PC-3 (cell line): ENCODE measurements at regions not wholly inside any gene's neighbourhood (a gene's known extent, or its start where the extent isn't known, plus 50 kb on each side); places are given as distances from the start of the nearest gene placed in this dataset.
A peak's percentile ranks its signal among the peaks of the same experiment; 100 is the strongest.

Source experiments
- ATAC-seq: fragments of 200-7000 bp; cut with Tn5 transposase; 2 replicates; pipeline ENCODE4 v1.9.1; 2020; ENCODE audit warnings: mild to moderate bottlenecking, moderate library complexity
- BruUV-seq: library from RNA; stranded (reverse); fragments of 400-500 nt; replicated peaks from 2 replicates; lab custom pipeline; 2021; lab: Mats Ljungman, UMichigan
- CTCF ChIA-PET: fragments of 300-600 bp; sonication (Branson Sonifier 250); formaldehyde crosslinking; loops from one replicate; lab custom pipeline; 2022; ENCODE audit warnings: antibody characterized with exemption; lab: Charles Lee
- POLR2A ChIA-PET: fragments of 300-600 bp; sonication (Branson Sonifier 250); formaldehyde crosslinking; loops from one replicate; lab custom pipeline; 2022; ENCODE audit warnings: antibody characterized with exemption; ENCODE audit not compliant: unreplicated experiment; lab: Charles Lee
- DNase-seq: peaks from one replicate; pipeline ENCODE4 v3.0.0-alpha.2; 2015
- H2AFZ ChIP-seq: fragments of 300-600 bp; sonication (generic); 2 replicates; pipeline ENCODE4 v1.6.0; 2016; ENCODE audit warnings: antibody characterized with exemption, low read length
- H3F3A ChIP-seq: fragments of 300-600 bp; sonication (generic); one replicate; pipeline ENCODE4 v1.6.0; 2017; ENCODE audit warnings: antibody characterized with exemption, low read length, control low read depth, mild to moderate bottlenecking; ENCODE audit not compliant: unreplicated experiment
- H3K27ac ChIP-seq: fragments of 300-600 bp; sonication (generic); 2 replicates; pipeline ENCODE4 v1.5.1; 2016; ENCODE audit warnings: mild to moderate bottlenecking, low read length
- H3K27me3 ChIP-seq: fragments of 300-600 bp; sonication (generic); 2 replicates; pipeline ENCODE4 v1.6.1; 2016; ENCODE audit warnings: low read length, mixed read lengths
- H3K36me3 ChIP-seq: fragments of 300-600 bp; sonication (generic); 2 replicates; pipeline ENCODE4 v1.6.1; 2016; ENCODE audit warnings: low read depth, mixed run types, low read length, mixed read lengths
- H3K4me1 ChIP-seq: fragments of 300-600 bp; sonication (generic); 2 replicates; pipeline ENCODE4 v1.5.1; 2016; ENCODE audit warnings: low read length; ENCODE audit not compliant: insufficient read depth
- H3K4me2 ChIP-seq: fragments of 300-600 bp; sonication (generic); 2 replicates; pipeline ENCODE4 v1.6.0; 2016; ENCODE audit warnings: low read length
- H3K4me3 ChIP-seq: fragments of 300-600 bp; sonication (generic); 2 replicates; pipeline ENCODE4 v1.5.1; 2016; ENCODE audit warnings: mild to moderate bottlenecking, low read length, mixed read lengths
- H3K79me2 ChIP-seq: fragments of 300-600 bp; sonication (generic); 2 replicates; pipeline ENCODE4 v1.6.1; 2017; ENCODE audit warnings: low read length, mixed read lengths
- H3K9ac ChIP-seq: fragments of 300-600 bp; sonication (generic); 2 replicates; pipeline ENCODE4 v1.6.0; 2016; ENCODE audit warnings: mild to moderate bottlenecking, low read length
- H3K9me2 ChIP-seq: fragments of 300-600 bp; sonication (generic); replicated peaks from 2 replicates; pipeline ENCODE4 v1.6.1; 2016; ENCODE audit warnings: mixed run types, low read length, mixed read lengths
- H3K9me3 ChIP-seq: fragments of 300-600 bp; sonication (generic); 2 replicates; pipeline ENCODE4 v1.6.1; 2016; ENCODE audit warnings: low read length, mixed read lengths
- H4K20me1 ChIP-seq: fragments of 300-600 bp; sonication (generic); 2 replicates; pipeline ENCODE4 v1.6.1; 2016; ENCODE audit warnings: low read length, mixed read lengths
- CTCF ChIP-seq: fragments of 300-600 bp; sonication (generic); conservative IDR thresholded peaks from 2 replicates; pipeline ENCODE4 v1.5.1; 2017; ENCODE audit warnings: antibody characterized with exemption, low read depth, mild to moderate bottlenecking, low read length
- EZH2 ChIP-seq: fragments of 300-600 bp; sonication (generic); IDR thresholded peaks from one replicate; pipeline ENCODE4 v1.6.1; 2017; ENCODE audit warnings: antibody characterized with exemption, mild to moderate bottlenecking, low read length; ENCODE audit not compliant: unreplicated experiment
- EZH2phosphoT487 ChIP-seq: fragments of 300-600 bp; sonication (generic); IDR thresholded peaks from 2 replicates; pipeline ENCODE4 v1.6.1; 2018; ENCODE audit warnings: mild to moderate bottlenecking, antibody characterized with exemption, low read length, borderline replicate concordance
- intact Hi-C: fragments of 100-400 bp; cut with micrococcal nuclease; formaldehyde crosslinking; loops from 2 replicates; pipeline ENCODE4 v1.9.0; 2023

GRCh38 chr12:113659416-113659815 is 187.7 kb upstream of the LHX5 start:
- POLR2A ChIA-PET, result no interaction called here
- Histone ChIP-seq H3K27me3 (no peaks in the 10 kb centered on the region), H3K36me3 (no peaks in the 10 kb centered on the region), H4K20me1 (no peaks in the 10 kb centered on the region), H3K4me1 (no peaks in the 10 kb centered on the region), H3K4me2 (no peak overlapping the region), H3K9me3 (no peaks in the 10 kb centered on the region), H3K9me2 (no peaks in the 10 kb centered on the region), H3K9ac (no peak overlapping the region), H3K79me2 (no peaks in the 10 kb centered on the region), H3K27ac (no peak overlapping the region), H3F3A (no peaks in the 10 kb centered on the region), H3K4me3 (no peak overlapping the region), H2AFZ (no peak overlapping the region)
- no TSS peak for BruUV-seq
- ATAC-seq (no peak), DNase-seq (no peak)
- intact Hi-C loops, result no loop called here
- TF ChIP-seq EZH2 (no peak), CTCF (no peak), EZH2phosphoT487 (no peak)
- CTCF ChIA-PET, result no interaction called here

GRCh38 chr12:113659015-113659414 is 187.3 kb upstream of the LHX5 start:
- intact Hi-C loops, result no loop called here
- Histone ChIP-seq H3K9me3 (no peaks in the 10 kb centered on the region), H3F3A (no peaks in the 10 kb centered on the region), H3K4me1 (no peaks in the 10 kb centered on the region), H3K79me2 (no peaks in the 10 kb centered on the region), H3K4me2 (no peak overlapping the region), H2AFZ (no peak overlapping the region), H4K20me1 (no peaks in the 10 kb centered on the region), H3K27ac (no peak overlapping the region), H3K9me2 (no peaks in the 10 kb centered on the region), H3K27me3 (no peaks in the 10 kb centered on the region), H3K9ac (no peak overlapping the region), H3K36me3 (no peaks in the 10 kb centered on the region), H3K4me3 (no peak overlapping the region)
- BruUV-seq, result no TSS peak
- no peak for TF ChIP-seq EZH2
- TF ChIP-seq EZH2phosphoT487, result no peak
- no peak for TF ChIP-seq CTCF
- CTCF ChIA-PET, result no interaction called here
- no peak for DNase-seq
- ATAC-seq, result no peak
- POLR2A ChIA-PET, result no interaction called here

- peak; percentile 54 for DNase-seq
These were observed 186.5 kb upstream of the LHX5 start for GRCh38 chr12:113658006-113658655.

More at GRCh38 chr12:113658006-113658655, 186.5 kb upstream of the LHX5 start:
- intact Hi-C loops, result no loop called here
- ATAC-seq, result no peak
- ChIA-PET POLR2A (no interaction called here), CTCF (no interaction called here)
- Histone ChIP-seq H3K79me2 (no peaks in the 10 kb centered on the region), H3F3A (no peaks in the 10 kb centered on the region), H3K4me1 (no peaks in the 10 kb centered on the region), H2AFZ (no peak overlapping the region), H3K4me2 (no peak overlapping the region), H3K27me3 (no peaks in the 10 kb centered on the region), H3K27ac (no peak overlapping the region), H4K20me1 (no peaks in the 10 kb centered on the region), H3K4me3 (no peak overlapping the region), H3K9me2 (no peaks in the 10 kb centered on the region), H3K36me3 (no peaks in the 10 kb centered on the region), H3K9ac (no peak overlapping the region), H3K9me3 (no peaks in the 10 kb centered on the region)
- TF ChIP-seq EZH2, result no peak
- no peak for TF ChIP-seq CTCF
- no peak for TF ChIP-seq EZH2phosphoT487
- no TSS peak for BruUV-seq
